ENCODE measurements at regions not wholly inside any gene's neighbourhood (a gene's known extent, or its start where the extent isn't known, plus 50 kb on each side); places are given as distances from the start of the nearest gene placed in this dataset.

GRCh38 chr20:60101201-60101890 lies 143.1 kb downstream of the CDH26 start:
- TF ChIP-seq CTCF (IDR thresholded peaks at IDR 0.05) (no peak), REST (IDR thresholded peaks at IDR 0.05; ENCODE audit: insufficient read depth in 1 of 2, low read depth in 2 of 2, low read length in 1 of 2) (no peak), SIN3A (IDR thresholded peaks at IDR 0.05; ENCODE audit: borderline replicate concordance, insufficient read depth, low read depth, low read length) (no peak), POLR2AphosphoS5 (IDR thresholded peaks at IDR 0.05; ENCODE audit: low read depth, low read length) (no peak), TCF7L2 (IDR thresholded peaks at IDR 0.05; ENCODE audit: low read depth, low read length) (no peak)
- no TSS peak for BruUV-seq (replicated peaks)
- Histone ChIP-seq H3K27ac (ENCODE audit: low read length) (no peak overlapping the region), H3K9me3 (ENCODE audit: control insufficient read depth, insufficient read depth, low read depth, low read length) (no peaks in the 10 kb centered on the region), H3K4me3 (ENCODE audit: low read depth in 2 of 2, low read length in 2 of 2) (no peak overlapping the region), H3K36me3 (ENCODE audit: control insufficient read depth, insufficient read depth, low read length) (no peaks in the 10 kb centered on the region), H3K4me1 (ENCODE audit: control insufficient read depth, insufficient read depth, low read length) (no peaks in the 10 kb centered on the region), H3K27me3 (ENCODE audit: control insufficient read depth, insufficient read depth, low read length) (no peaks in the 10 kb centered on the region)
- CTCF ChIA-PET = no interaction called here
- no peak for ATAC-seq
- intact Hi-C loops (cut with micrococcal nuclease; ENCODE audit: unreplicated experiment) (no loop called here), in situ Hi-C loops (cut with HindIII; ENCODE audit: low pct_unique_long_range_greater_than_20kb, low sequenced_read_pairs) (no loop called here)
- POLR2A ChIA-PET = no interaction called here
- no peak for DNase-seq (ENCODE audit: low read depth, low spot score)

GRCh38 chr20:60101891-60102281 lies 143.7 kb downstream of the CDH26 start:
- no peak overlapping the region for H3K4me3 ChIP-seq (ENCODE audit: low read depth in 2 of 2, low read length in 2 of 2)
- no peaks in the 10 kb centered on the region for H3K27me3 ChIP-seq (ENCODE audit: control insufficient read depth, insufficient read depth, low read length)
- ChIA-PET POLR2A (no interaction called here), CTCF (no interaction called here)
- in situ Hi-C loops (cut with HindIII; ENCODE audit: low pct_unique_long_range_greater_than_20kb, low sequenced_read_pairs) (no loop called here), intact Hi-C loops (cut with micrococcal nuclease; ENCODE audit: unreplicated experiment) (no loop called here)
- no peak for DNase-seq (ENCODE audit: low read depth, low spot score)
- no peaks in the 10 kb centered on the region for H3K36me3 ChIP-seq (ENCODE audit: control insufficient read depth, insufficient read depth, low read length)
- H3K9me3 ChIP-seq (ENCODE audit: control insufficient read depth, insufficient read depth, low read depth, low read length) = no peaks in the 10 kb centered on the region
- BruUV-seq (replicated peaks) = no TSS peak
- no peak overlapping the region for H3K27ac ChIP-seq (ENCODE audit: low read length)
- H3K4me1 ChIP-seq (ENCODE audit: control insufficient read depth, insufficient read depth, low read length) = no peaks in the 10 kb centered on the region
- ATAC-seq = no peak
- no peak for TF ChIP-seq TCF7L2 (IDR thresholded peaks at IDR 0.05; ENCODE audit: low read depth, low read length)
- TF ChIP-seq CTCF (IDR thresholded peaks at IDR 0.05) = no peak
- TF ChIP-seq REST (IDR thresholded peaks at IDR 0.05; ENCODE audit: insufficient read depth in 1 of 2, low read depth in 2 of 2, low read length in 1 of 2) = no peak
- TF ChIP-seq SIN3A (IDR thresholded peaks at IDR 0.05; ENCODE audit: borderline replicate concordance, insufficient read depth, low read depth, low read length) = no peak
- no peak for TF ChIP-seq POLR2AphosphoS5 (IDR thresholded peaks at IDR 0.05; ENCODE audit: low read depth, low read length)

Data from Panc1 (cell line).